ENCODE measurements at regions not wholly inside any gene's neighbourhood (a gene's known extent, or its start where the extent isn't known, plus 50 kb on each side); places are given as distances from the start of the nearest gene placed in this dataset.

DNA sequence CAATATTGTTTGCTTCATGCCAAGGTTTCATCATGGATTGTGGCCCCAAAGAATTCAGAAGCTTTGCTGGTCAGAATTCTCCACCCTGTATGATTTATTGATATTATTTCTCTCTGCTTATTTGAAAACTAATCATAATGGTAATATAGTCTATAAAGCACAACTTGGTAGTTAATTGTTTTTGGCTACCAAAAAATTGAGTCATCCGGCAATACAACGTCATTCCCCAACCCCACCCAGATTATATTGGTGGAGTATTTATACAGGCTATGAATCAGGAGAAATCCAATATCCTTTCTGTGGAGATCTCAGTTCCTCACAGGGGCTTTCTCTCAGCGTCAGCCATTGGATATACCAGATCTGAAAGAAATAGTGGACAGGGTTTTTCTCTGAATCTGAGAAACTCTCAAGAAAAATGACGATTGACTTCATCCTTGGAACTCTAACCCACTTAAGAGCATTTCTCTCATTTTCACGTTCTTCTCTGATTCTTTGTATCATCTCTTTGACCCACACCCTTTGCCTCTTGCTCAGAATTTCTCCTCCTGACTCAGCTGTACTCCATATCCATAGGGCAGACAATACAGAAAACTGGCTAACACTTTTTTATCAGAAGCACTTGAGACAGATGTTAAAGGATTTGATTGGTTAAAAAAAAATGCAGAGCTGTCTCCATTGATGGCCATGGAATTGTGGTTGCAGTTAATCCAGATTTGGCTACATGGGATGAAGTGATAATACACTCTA lies 1055.8 kb upstream of the CADM2 start:
- H3K27ac ChIP-seq = no peak overlapping the region
- no peaks in the 10 kb centered on the region for H3K9me3 ChIP-seq
- H3K36me3 ChIP-seq = no peaks in the 10 kb centered on the region
- TF ChIP-seq POLR2A (IDR thresholded peaks at IDR 0.05) = no peak
- TF ChIP-seq, protein P1, sequence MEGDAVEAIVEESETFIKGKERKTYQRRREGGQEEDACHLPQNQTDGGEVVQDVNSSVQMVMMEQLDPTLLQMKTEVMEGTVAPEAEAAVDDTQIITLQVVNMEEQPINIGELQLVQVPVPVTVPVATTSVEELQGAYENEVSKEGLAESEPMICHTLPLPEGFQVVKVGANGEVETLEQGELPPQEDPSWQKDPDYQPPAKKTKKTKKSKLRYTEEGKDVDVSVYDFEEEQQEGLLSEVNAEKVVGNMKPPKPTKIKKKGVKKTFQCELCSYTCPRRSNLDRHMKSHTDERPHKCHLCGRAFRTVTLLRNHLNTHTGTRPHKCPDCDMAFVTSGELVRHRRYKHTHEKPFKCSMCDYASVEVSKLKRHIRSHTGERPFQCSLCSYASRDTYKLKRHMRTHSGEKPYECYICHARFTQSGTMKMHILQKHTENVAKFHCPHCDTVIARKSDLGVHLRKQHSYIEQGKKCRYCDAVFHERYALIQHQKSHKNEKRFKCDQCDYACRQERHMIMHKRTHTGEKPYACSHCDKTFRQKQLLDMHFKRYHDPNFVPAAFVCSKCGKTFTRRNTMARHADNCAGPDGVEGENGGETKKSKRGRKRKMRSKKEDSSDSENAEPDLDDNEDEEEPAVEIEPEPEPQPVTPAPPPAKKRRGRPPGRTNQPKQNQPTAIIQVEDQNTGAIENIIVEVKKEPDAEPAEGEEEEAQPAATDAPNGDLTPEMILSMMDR (IDR thresholded peaks at IDR 0.05) = no peak
- no peaks in the 10 kb centered on the region for H3K27me3 ChIP-seq
- H3K4me1 ChIP-seq = no peaks in the 10 kb centered on the region
- H3K4me3 ChIP-seq = no peak overlapping the region
- DNase-seq = no peak

DNA sequence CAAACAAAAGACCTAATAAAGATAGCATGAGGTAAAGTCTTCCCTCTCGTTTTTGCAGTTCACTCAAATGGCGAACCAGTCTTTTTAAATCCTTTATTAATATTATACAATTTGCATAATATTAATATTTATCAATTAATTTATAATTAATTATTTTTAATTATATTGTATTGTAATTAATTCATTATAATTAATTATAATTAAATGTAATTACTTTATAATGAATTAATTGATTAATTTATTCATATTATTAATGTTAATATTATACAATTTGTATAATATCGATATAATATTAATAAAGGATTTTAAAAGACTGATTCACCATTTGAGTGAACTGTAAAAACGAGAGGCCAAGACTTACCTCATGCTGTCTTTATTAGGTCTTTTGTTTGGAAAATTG lies 1045.4 kb upstream of the CADM2 start:
- H3K4me1 ChIP-seq = no peaks in the 10 kb centered on the region
- no peak overlapping the region for H3K27ac ChIP-seq
- no peaks in the 10 kb centered on the region for H3K27me3 ChIP-seq
- H3K9me3 ChIP-seq = peaks cover 0 to 9% (median 0%) of the 10 kb centered on the region in 4 donors
- TF ChIP-seq, protein P1 (IDR thresholded peaks at IDR 0.05) = no peak
- no peak for TF ChIP-seq POLR2A (IDR thresholded peaks at IDR 0.05)
- no peak overlapping the region for H3K4me3 ChIP-seq
- no peak for DNase-seq
- H3K36me3 ChIP-seq = no peaks in the 10 kb centered on the region

DNA sequence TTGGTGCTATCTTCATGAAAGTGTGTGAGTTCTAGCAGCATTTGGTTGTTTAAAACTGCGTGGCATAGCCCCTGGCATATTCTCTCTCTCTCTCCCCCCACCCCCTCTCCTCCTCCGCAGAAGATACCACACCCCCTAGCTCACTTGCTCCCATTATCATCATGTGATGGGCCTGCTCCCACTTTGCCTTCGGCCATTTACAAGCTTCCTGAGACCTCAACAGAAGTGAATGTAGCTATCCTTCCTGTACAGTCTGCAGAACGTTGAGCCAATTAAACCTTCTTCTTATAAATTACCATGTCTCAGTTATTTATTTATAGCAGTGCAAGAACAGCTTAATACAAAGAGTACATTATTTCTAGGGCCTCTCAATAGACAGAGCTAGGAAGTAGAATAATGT lies 1032.5 kb upstream of the CADM2 start:
- H3K9me3 ChIP-seq = peaks cover 0 to 18% (median 2%) of the 10 kb centered on the region in 4 donors
- H3K36me3 ChIP-seq = no peaks in the 10 kb centered on the region
- H3K4me1 ChIP-seq = no peaks in the 10 kb centered on the region
- no peak for DNase-seq
- no peak overlapping the region for H3K27ac ChIP-seq
- TF ChIP-seq, protein P1 (IDR thresholded peaks at IDR 0.05) = no peak
- H3K27me3 ChIP-seq = no peaks in the 10 kb centered on the region
- H3K4me3 ChIP-seq = no peak overlapping the region

DNA sequence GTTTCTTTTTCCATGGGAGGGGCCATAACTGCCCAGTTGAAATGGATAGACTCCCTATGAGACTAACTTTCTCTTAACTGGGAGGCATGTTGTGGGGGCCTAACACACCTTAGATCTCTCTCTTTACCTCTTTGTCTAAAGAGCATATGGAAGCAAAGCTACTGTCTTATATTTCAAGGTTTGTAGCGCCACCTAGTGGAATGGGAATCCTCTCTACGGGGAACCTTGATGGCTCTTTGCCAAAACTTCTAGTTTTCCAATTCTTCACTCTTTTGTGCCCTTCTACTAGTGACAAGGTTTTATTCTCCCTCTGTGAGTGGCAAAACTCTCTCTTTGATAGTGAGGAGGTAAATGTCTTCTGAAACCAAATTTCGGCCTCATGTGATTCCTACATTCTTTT lies 1030.4 kb upstream of the CADM2 start:
- no peak for DNase-seq

DNA sequence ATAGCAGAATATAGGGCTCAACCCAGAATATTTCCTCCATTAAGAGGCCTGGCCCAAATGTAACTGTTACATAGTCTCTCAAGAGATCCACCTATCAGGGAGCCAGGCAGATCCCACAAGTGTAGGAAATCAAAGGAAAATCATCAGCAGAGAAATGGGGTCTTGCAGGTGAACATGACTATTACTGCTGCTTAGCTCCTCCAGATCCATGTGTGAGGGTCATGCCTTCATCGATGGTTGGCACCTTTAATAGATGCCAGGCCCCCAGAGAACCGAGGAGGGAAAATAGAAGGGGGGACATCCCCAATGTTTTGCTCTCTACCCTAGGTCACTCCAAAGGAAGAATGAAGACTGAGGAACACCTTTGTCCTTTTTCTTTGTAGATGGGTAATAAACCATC lies 1029.9 kb upstream of the CADM2 start:
- H3K27ac ChIP-seq = no peak overlapping the region
- no peaks in the 10 kb centered on the region for H3K27me3 ChIP-seq
- peaks cover 0 to 21% (median 2%) of the 10 kb centered on the region in 4 donors for H3K9me3 ChIP-seq
- H3K4me1 ChIP-seq = no peaks in the 10 kb centered on the region
- H3K4me3 ChIP-seq = no peak overlapping the region
- H3K36me3 ChIP-seq = no peaks in the 10 kb centered on the region
- no peak for TF ChIP-seq POLR2A (IDR thresholded peaks at IDR 0.05)
- TF ChIP-seq, protein P1 (IDR thresholded peaks at IDR 0.05) = no peak
- DNase-seq = no peak

More for the DNA sequence above, 1030.4 kb upstream of the CADM2 start:
- Histone ChIP-seq H3K9me3 (peaks cover 0 to 21% (median 2%) of the 10 kb centered on the region in 4 donors), H3K36me3 (no peaks in the 10 kb centered on the region), H3K27me3 (no peaks in the 10 kb centered on the region), H3K27ac (no peak overlapping the region), H3K4me3 (no peak overlapping the region), H3K4me1 (no peaks in the 10 kb centered on the region)
- TF ChIP-seq POLR2A (IDR thresholded peaks at IDR 0.05) = no peak
- TF ChIP-seq, protein P1 (IDR thresholded peaks at IDR 0.05) = no peak
